Esophagus muscularis mucosa (tissue), 4 donors: ENCODE measurements at regions not wholly inside any gene's neighbourhood (a gene's known extent, or its start where the extent isn't known, plus 50 kb on each side); places are given as distances from the start of the nearest gene placed in this dataset.

Source experiments
- DNase-seq: peaks from one replicate; pipeline ENCODE4 v3.0.0-alpha.2; 2017; ENCODE audit errors: extremely low spot score
- H3K27ac ChIP-seq, 4 donors: fragments of 200-600 bp; sonication (generic); replicated peaks in 1 of 4; 1 replicate in 3 of 4; 2 replicates in 1 of 4; pipeline ENCODE4 v1.5.1; 2016 to 2019; ENCODE audit warnings: mild to moderate bottlenecking in 1 of 4
- H3K27me3 ChIP-seq, 4 donors: fragments of 200-600 bp; sonication (generic); one replicate each; pipeline versions ENCODE4 v1.5.1 to v1.6.0; 2016 to 2019
- H3K36me3 ChIP-seq, 4 donors: fragments of 200-600 bp; sonication (generic); one replicate each; pipeline ENCODE4 v1.5.1; 2016 to 2019
- H3K4me1 ChIP-seq, 4 donors: fragments of 200-600 bp; sonication (generic); one replicate each; pipeline ENCODE4 v1.5.1; 2016 to 2019
- H3K4me3 ChIP-seq, 4 donors: fragments of 200-600 bp; sonication (generic); 1 replicate in 2 of 4; 2 replicates in 2 of 4; pipeline ENCODE4 v1.5.1; 2016 to 2019; ENCODE audit warnings: mild to moderate bottlenecking in 4 of 4, moderate library complexity in 1 of 4
- H3K9me3 ChIP-seq, 4 donors: fragments of 200-600 bp; sonication (generic); 1 replicate in 3 of 4; 2 replicates in 1 of 4; pipeline ENCODE4 v1.5.1; 2016 to 2019
- CTCF ChIP-seq, 3 experiments: fragments of 200-600 bp in 2 of 3; fragments of 450-650 bp in 1 of 3; sonication (generic) in 2 of 3; IDR thresholded peaks; one replicate each; pipeline ENCODE4 v1.5.1; 2017 to 2019; ENCODE audit warnings: antibody characterized with exemption in 3 of 3, mild to moderate bottlenecking in 2 of 3, moderate library complexity in 1 of 3
- EP300 ChIP-seq: sonication (generic); formaldehyde crosslinking; IDR thresholded peaks from one replicate; pipeline ENCODE4 v1.6.1; 2017; ENCODE audit warnings: antibody characterized with exemption
- POLR2A ChIP-seq: fragments of 450-650 bp; IDR thresholded peaks from one replicate; pipeline ENCODE4 v1.6.1; 2017; ENCODE audit warnings: antibody characterized with exemption, moderate library complexity, mild to moderate bottlenecking, low read depth
- POLR2AphosphoS5 ChIP-seq, 2 donors: sonication (generic); formaldehyde crosslinking; IDR thresholded peaks; one replicate each; pipeline ENCODE4 v1.6.1; 2017; ENCODE audit warnings: antibody characterized with exemption in 2 of 2
- WGBS: methylation state at CpG from one replicate; pipeline ENCODE4 v1.1.5; 2018; 5-methylcytosine and 5-hydroxymethylcytosine counted together
- intact Hi-C: fragments of 100-400 bp; cut with DNase I; formaldehyde crosslinking; loops from one replicate; pipeline ENCODE4 v1.15.1; 2023

- WGBS: 72% methylated on average over 5 of the region's 5 CpGs
- no peaks in the 10 kb centered on the region for H3K4me1 ChIP-seq
- no peaks in the 10 kb centered on the region for H3K9me3 ChIP-seq
- no peak for DNase-seq
- no peak overlapping the region for H3K4me3 ChIP-seq
- no peak overlapping the region for H3K27ac ChIP-seq
- H3K36me3 ChIP-seq: no peaks in the 10 kb centered on the region
- no peaks in the 10 kb centered on the region for H3K27me3 ChIP-seq
- TF ChIP-seq POLR2A: no peak
- no peak for TF ChIP-seq EP300
- TF ChIP-seq POLR2AphosphoS5 (IDR thresholded peaks at IDR 0.05): no peak
- no peak for TF ChIP-seq CTCF (IDR thresholded peaks at IDR 0.05)
- intact Hi-C loops: no loop called here
These were observed 85.5 kb upstream of the SSTR1 start for GRCh38 chr14:38122241-38122640.

GRCh38 chr14:38124506-38124905, 83.2 kb upstream of the SSTR1 start:
- Histone ChIP-seq H3K4me1 (no peaks in the 10 kb centered on the region), H3K27me3 (no peaks in the 10 kb centered on the region), H3K27ac (no peak overlapping the region), H3K9me3 (no peaks in the 10 kb centered on the region), H3K4me3 (no peak overlapping the region), H3K36me3 (no peaks in the 10 kb centered on the region)
- intact Hi-C loops: no loop called here
- WGBS: 65% methylated on average over 3 of the region's 3 CpGs
- TF ChIP-seq CTCF (IDR thresholded peaks at IDR 0.05) (no peak), POLR2AphosphoS5 (IDR thresholded peaks at IDR 0.05) (no peak), EP300 (no peak), POLR2A (no peak)
- DNase-seq: no peak

- Histone ChIP-seq H3K9me3 (no peaks in the 10 kb centered on the region), H3K4me3 (no peak overlapping the region), H3K36me3 (no peaks in the 10 kb centered on the region), H3K4me1 (no peaks in the 10 kb centered on the region), H3K27ac (no peak overlapping the region), H3K27me3 (no peaks in the 10 kb centered on the region)
- WGBS: 52% methylated on average over 10 of the region's 11 CpGs
- intact Hi-C loops: no loop called here
- DNase-seq: no peak
- TF ChIP-seq CTCF (IDR thresholded peaks at IDR 0.05) (no peak), POLR2A (no peak)
These were observed 82.1 kb upstream of the SSTR1 start for GRCh38 chr14:38125481-38126037.

GRCh38 chr14:38127356-38127755, 80.3 kb upstream of the SSTR1 start:
- 61% methylated on average over 2 of the region's 2 CpGs for WGBS
- intact Hi-C loops: no loop called here
- no peaks in the 10 kb centered on the region for H3K4me1 ChIP-seq
- TF ChIP-seq POLR2AphosphoS5 (IDR thresholded peaks at IDR 0.05) (no peak), CTCF (IDR thresholded peaks at IDR 0.05) (no peak), EP300 (no peak), POLR2A (no peak)
- H3K36me3 ChIP-seq: no peaks in the 10 kb centered on the region
- no peaks in the 10 kb centered on the region for H3K27me3 ChIP-seq
- DNase-seq: no peak
- H3K9me3 ChIP-seq: no peaks in the 10 kb centered on the region
- H3K4me3 ChIP-seq: no peak overlapping the region
- H3K27ac ChIP-seq: no peak overlapping the region

- Histone ChIP-seq H3K4me3 (no peak overlapping the region), H3K36me3 (no peaks in the 10 kb centered on the region), H3K27me3 (no peaks in the 10 kb centered on the region), H3K27ac (no peak overlapping the region), H3K4me1 (no peaks in the 10 kb centered on the region), H3K9me3 (no peaks in the 10 kb centered on the region)
- TF ChIP-seq POLR2A: no peak
- TF ChIP-seq EP300: no peak
- no peak for TF ChIP-seq CTCF (IDR thresholded peaks at IDR 0.05)
- no peak for TF ChIP-seq POLR2AphosphoS5 (IDR thresholded peaks at IDR 0.05)
- WGBS: 75% methylated on average over 3 of the region's 3 CpGs
- intact Hi-C loops: no loop called here
- DNase-seq: no peak
These were observed 79.9 kb upstream of the SSTR1 start for GRCh38 chr14:38127784-38128183.
